IMR-90 (cell line): ENCODE measurements at regions not wholly inside any gene's neighbourhood (a gene's known extent, or its start where the extent isn't known, plus 50 kb on each side); places are given as distances from the start of the nearest gene placed in this dataset.

Experiments
- ATAC-seq: fragments of 200-7000 bp; cut with Tn5 transposase; 2 replicates; pipeline ENCODE4 v1.9.1; 2020; ENCODE audit warnings: low read depth, mild to moderate bottlenecking, moderate library complexity
- BruUV-seq: library from RNA; stranded (reverse); fragments of 400-500 nt; replicated peaks from 2 replicates; lab custom pipeline; 2021; lab: Mats Ljungman, UMichigan
- CTCF ChIA-PET: fragments of 300-600 bp; formaldehyde crosslinking; extraction: SDS; loops from one replicate; lab custom pipeline; 2021; ENCODE audit warnings: antibody characterized with exemption; lab: Yijun Ruan, JAX
- POLR2A ChIA-PET: fragments of 300-600 bp; sonication (Branson Sonifier 250); formaldehyde crosslinking; loops from one replicate; lab custom pipeline; 2022; ENCODE audit warnings: antibody characterized with exemption; ENCODE audit not compliant: unreplicated experiment; lab: Charles Lee
- DNase-seq: peaks from one replicate; pipeline ENCODE4 v3.0.0; 2013
- H2AFZ ChIP-seq: replicated peaks from 2 replicates; pipeline ENCODE3; 2013; ENCODE audit warnings: low read length, mild to moderate bottlenecking; ENCODE audit not compliant: poor library complexity
- H2AK5ac ChIP-seq: 2 replicates; pipeline ENCODE4 v1.6.1; 2013; ENCODE audit warnings: low read depth, low read length, inconsistent platforms
- H2AK9ac ChIP-seq: replicated peaks from 2 replicates; pipeline ENCODE3; 2013; ENCODE audit warnings: mild to moderate bottlenecking, low read depth, low read length, moderate library complexity; ENCODE audit not compliant: poor library complexity
- H2BK120ac ChIP-seq: 2 replicates; pipeline ENCODE4 v1.6.1; 2013; ENCODE audit warnings: low read depth, low read length, inconsistent platforms
- H2BK15ac ChIP-seq: 3 replicates; pipeline ENCODE4 v1.6.1; 2013; ENCODE audit warnings: low read depth, low read length, inconsistent platforms
- H2BK20ac ChIP-seq: 2 replicates; pipeline ENCODE4 v1.6.1; 2013; ENCODE audit warnings: low read depth, mild to moderate bottlenecking, inconsistent platforms, low read length, moderate library complexity
- H2BK5ac ChIP-seq: 2 replicates; pipeline ENCODE4 v1.6.1; 2013; ENCODE audit warnings: mild to moderate bottlenecking, low read depth, low read length, inconsistent platforms; ENCODE audit not compliant: poor library complexity, severe bottlenecking
- H3K14ac ChIP-seq: replicated peaks from 2 replicates; pipeline ENCODE4 v1.6.1; 2013; ENCODE audit warnings: low read depth, low read length, inconsistent platforms
- H3K18ac ChIP-seq: 2 replicates; pipeline ENCODE4 v1.6.1; 2013; ENCODE audit warnings: low read depth, low read length, control low read depth
- H3K23ac ChIP-seq: 2 replicates; pipeline ENCODE4 v1.6.1; 2013; ENCODE audit warnings: low read depth, low read length, inconsistent platforms
- H3K27ac ChIP-seq: 2 replicates; pipeline ENCODE4 v1.5.1; 2013; ENCODE audit warnings: mild to moderate bottlenecking, control low read depth, low read length; ENCODE audit not compliant: insufficient read depth
- H3K27me3 ChIP-seq: 2 replicates; pipeline ENCODE4 v1.6.1; 2013; ENCODE audit warnings: low read length; ENCODE audit not compliant: control insufficient read depth, insufficient read depth
- H3K36me3 ChIP-seq: 2 replicates; pipeline ENCODE4 v1.6.1; 2013; ENCODE audit warnings: low read length, mixed read lengths; ENCODE audit not compliant: control insufficient read depth, insufficient read depth
- H3K4ac ChIP-seq: 2 replicates; pipeline ENCODE4 v1.6.1; 2013; ENCODE audit warnings: low read depth, low read length, inconsistent platforms
- H3K4me1 ChIP-seq: 2 replicates; pipeline ENCODE4 v1.6.1; 2013; ENCODE audit warnings: low read length, mixed read lengths; ENCODE audit not compliant: control insufficient read depth, insufficient read depth
- H3K4me2 ChIP-seq: 2 replicates; pipeline ENCODE4 v1.6.1; 2013; ENCODE audit warnings: low read depth, mild to moderate bottlenecking, control low read depth, low read length, moderate library complexity
- H3K4me3 ChIP-seq: 2 replicates; pipeline ENCODE4 v1.5.1; 2013; ENCODE audit warnings: low read depth, mild to moderate bottlenecking, control low read depth, low read length, moderate library complexity; ENCODE audit not compliant: insufficient read depth
- H3K56ac ChIP-seq: 2 replicates; pipeline ENCODE4 v1.6.1; 2013; ENCODE audit warnings: low read length, inconsistent platforms; ENCODE audit not compliant: insufficient read depth; ENCODE audit errors: extremely low read depth
- H3K79me1 ChIP-seq, 2 experiments: 2 replicates each; pipeline ENCODE4 v1.6.1; 2013; ENCODE audit warnings: low read length in 2 of 2, inconsistent platforms in 1 of 2, low read depth in 1 of 2
- H3K9ac ChIP-seq: 2 replicates; pipeline ENCODE4 v1.6.1; 2013; ENCODE audit warnings: low read depth, low read length, control low read depth
- H3K9me1 ChIP-seq: 2 replicates; pipeline ENCODE4 v1.6.1; 2013; ENCODE audit warnings: low read length, inconsistent platforms; ENCODE audit not compliant: insufficient read depth
- H3K9me3 ChIP-seq: 2 replicates; pipeline ENCODE4 v1.6.1; 2013; ENCODE audit warnings: low read length; ENCODE audit not compliant: control insufficient read depth, insufficient read depth
- H4K20me1 ChIP-seq: 2 replicates; pipeline ENCODE4 v1.6.1; 2013; ENCODE audit warnings: low read length, inconsistent platforms; ENCODE audit not compliant: insufficient read depth
- H4K5ac ChIP-seq: 2 replicates; pipeline ENCODE4 v1.6.1; 2013; ENCODE audit warnings: mild to moderate bottlenecking, low read depth, low read length, control low read depth
- H4K8ac ChIP-seq, 2 experiments: 2 replicates each; pipeline ENCODE4 v1.6.1; 2013; ENCODE audit warnings: low read depth in 2 of 2, low read length in 2 of 2, control low read depth in 1 of 2, inconsistent platforms in 1 of 2
- H4K91ac ChIP-seq: 2 replicates; pipeline ENCODE4 v1.6.1; 2013; ENCODE audit warnings: low read depth, low read length, inconsistent platforms; ENCODE audit not compliant: insufficient read depth
- BHLHE40 ChIP-seq: fragments of 150-350 bp; IDR thresholded peaks from 2 replicates; pipeline ENCODE4 v1.6.1; 2016; ENCODE audit warnings: mild to moderate bottlenecking, low read depth, low read length
- CEBPB ChIP-seq: IDR thresholded peaks from 2 replicates; pipeline ENCODE4 v1.6.1; 2012; ENCODE audit warnings: low read depth, low read length, improper control_type of control experiment
- CHD1 ChIP-seq: IDR thresholded peaks from 2 replicates; pipeline ENCODE4 v1.6.1; 2012; ENCODE audit warnings: low read depth, low read length, improper control_type of control experiment
- FOS ChIP-seq: fragments of 150-350 bp; IDR thresholded peaks from 2 replicates; pipeline ENCODE4 v1.6.1; 2016; ENCODE audit warnings: low read depth, low read length
- MAFK ChIP-seq: IDR thresholded peaks from 2 replicates; pipeline ENCODE4 v1.6.1; 2012; ENCODE audit warnings: low read depth, low read length, improper control_type of control experiment
- MAZ ChIP-seq: IDR thresholded peaks from 2 replicates; pipeline ENCODE4 v1.6.1; 2012; ENCODE audit warnings: low read depth, mild to moderate bottlenecking, low read length, improper control_type of control experiment, moderate library complexity, borderline replicate concordance
- MXI1 ChIP-seq: IDR thresholded peaks from 2 replicates; pipeline ENCODE4 v1.6.1; 2012; ENCODE audit warnings: low read depth, mild to moderate bottlenecking, low read length, moderate library complexity, borderline replicate concordance
- NFE2L2 ChIP-seq: fragments of 150-350 bp; IDR thresholded peaks from 2 replicates; pipeline ENCODE4 v1.6.1; 2016; ENCODE audit warnings: low read depth, mild to moderate bottlenecking, low read length
- POLR2A ChIP-seq: IDR thresholded peaks from 2 replicates; pipeline ENCODE4 v1.6.1; 2012; ENCODE audit warnings: mild to moderate bottlenecking, low read depth, low read length
- RAD21 ChIP-seq: IDR thresholded peaks from 2 replicates; pipeline ENCODE4 v1.6.1; 2012; ENCODE audit warnings: low read length, improper control_type of control experiment
- RCOR1 ChIP-seq: IDR thresholded peaks from 2 replicates; pipeline ENCODE4 v1.6.1; 2012; ENCODE audit warnings: mild to moderate bottlenecking, low read length, improper control_type of control experiment; ENCODE audit not compliant: insufficient replicate concordance
- RFX5 ChIP-seq: IDR thresholded peaks from 2 replicates; pipeline ENCODE4 v1.8.0; 2012; ENCODE audit warnings: low read depth, mild to moderate bottlenecking, low read length, moderate library complexity
- whole genome bisulfite sequencing, 2 experiments: methylation state at CpG; one replicate each; pipeline versions ENCODE4 v1.1.5 to v1.1.7; 2013; ENCODE audit warnings: missing lambda C conversion rate in 2 of 2; ENCODE audit not compliant: insufficient read length in 1 of 2; ENCODE audit errors: extremely low coverage in 2 of 2; 5-methylcytosine and 5-hydroxymethylcytosine counted together
- dilution Hi-C: fragments of 300-500 bp; cut with HindIII; formaldehyde crosslinking; loops from one replicate; pipeline ENCODE4 v1.14.3; 2018; ENCODE audit warnings: low sequenced_read_pairs; ENCODE audit not compliant: unreplicated experiment
- in situ Hi-C: fragments of 300-500 bp; cut with MboI; formaldehyde crosslinking; loops from 3 replicates; pipeline ENCODE4 v1.14.3; 2019; ENCODE audit warnings: low sequenced_read_pairs, inconsistent platforms, mixed read lengths
- intact Hi-C: fragments of 100-400 bp; cut with micrococcal nuclease; formaldehyde crosslinking; loops from 2 replicates; pipeline ENCODE4 v1.10.0; 2022
- TF ChIP-seq, protein P1 (sequence below): conservative IDR thresholded peaks from 2 replicates; pipeline ENCODE4 v1.5.1; 2012; ENCODE audit warnings: mild to moderate bottlenecking, low read depth, low read length, improper control_type of control experiment

- Histone ChIP-seq H3K9me3 (no peaks in the 10 kb centered on the region; the same call in 1 of the 2 replicates), H2BK120ac (no peak overlapping the region), H3K9ac (no peak overlapping the region), H2AK9ac (no peak overlapping the region), H3K9me1 (no peaks in the 10 kb centered on the region), H2BK15ac (no peak overlapping the region), H2AFZ (no peak overlapping the region), H4K20me1 (no peaks in the 10 kb centered on the region), H4K5ac (no peak overlapping the region), H3K27me3 (no peaks in the 10 kb centered on the region), H4K8ac (no peak overlapping the region), H3K56ac (no peak overlapping the region), H3K4ac (no peak overlapping the region), H3K79me1 (no peaks in the 10 kb centered on the region), H3K27ac (no peak overlapping the region), H3K4me1 (no peaks in the 10 kb centered on the region), H3K4me3 (no peak overlapping the region), H3K14ac (no peak overlapping the region), H3K23ac (no peak overlapping the region), H3K36me3 (no peaks in the 10 kb centered on the region), H2BK5ac (no peak overlapping the region), H2AK5ac (no peak overlapping the region), H4K91ac (no peak overlapping the region), H3K18ac (no peak overlapping the region), H3K4me2 (no peak overlapping the region), H2BK20ac (no peak overlapping the region)
- TF ChIP-seq MAFK = no peak
- TF ChIP-seq NFE2L2 = no peak
- TF ChIP-seq RFX5 = no peak
- no peak for TF ChIP-seq CHD1
- TF ChIP-seq RAD21 = no peak
- no peak for TF ChIP-seq MXI1
- no peak for TF ChIP-seq POLR2A
- TF ChIP-seq CEBPB = no peak
- no peak for TF ChIP-seq RCOR1
- no peak for TF ChIP-seq MAZ
- no peak for TF ChIP-seq FOS
- TF ChIP-seq BHLHE40 = no peak
- TF ChIP-seq, protein P1, sequence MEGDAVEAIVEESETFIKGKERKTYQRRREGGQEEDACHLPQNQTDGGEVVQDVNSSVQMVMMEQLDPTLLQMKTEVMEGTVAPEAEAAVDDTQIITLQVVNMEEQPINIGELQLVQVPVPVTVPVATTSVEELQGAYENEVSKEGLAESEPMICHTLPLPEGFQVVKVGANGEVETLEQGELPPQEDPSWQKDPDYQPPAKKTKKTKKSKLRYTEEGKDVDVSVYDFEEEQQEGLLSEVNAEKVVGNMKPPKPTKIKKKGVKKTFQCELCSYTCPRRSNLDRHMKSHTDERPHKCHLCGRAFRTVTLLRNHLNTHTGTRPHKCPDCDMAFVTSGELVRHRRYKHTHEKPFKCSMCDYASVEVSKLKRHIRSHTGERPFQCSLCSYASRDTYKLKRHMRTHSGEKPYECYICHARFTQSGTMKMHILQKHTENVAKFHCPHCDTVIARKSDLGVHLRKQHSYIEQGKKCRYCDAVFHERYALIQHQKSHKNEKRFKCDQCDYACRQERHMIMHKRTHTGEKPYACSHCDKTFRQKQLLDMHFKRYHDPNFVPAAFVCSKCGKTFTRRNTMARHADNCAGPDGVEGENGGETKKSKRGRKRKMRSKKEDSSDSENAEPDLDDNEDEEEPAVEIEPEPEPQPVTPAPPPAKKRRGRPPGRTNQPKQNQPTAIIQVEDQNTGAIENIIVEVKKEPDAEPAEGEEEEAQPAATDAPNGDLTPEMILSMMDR = no peak
- BruUV-seq = no TSS peak
- POLR2A ChIA-PET = no interaction called here
- in situ Hi-C loops (no loop called here), intact Hi-C loops (no loop called here), dilution Hi-C loops (no loop called here)
- no peak for DNase-seq
- no CpG with 5 or more reads among the region's 6 CpGs for WGBS, 2 experiments
- ATAC-seq = no peak
- CTCF ChIA-PET = no interaction called here
Observed at GRCh38 chr6:93786474-93787330, 367.3 kb upstream of the EPHA7 start.
